HPDE6-E6E7 (cell line): ENCODE measurements at regions not wholly inside any gene's neighbourhood (a gene's known extent, or its start where the extent isn't known, plus 50 kb on each side); places are given as distances from the start of the nearest gene placed in this dataset.
"Not testable (repeated sequence)": the region's sequence is repeated elsewhere in the genome, so short reads cannot be mapped to it uniquely, and the experiment has no call there.

Experiments
- DNase-seq: peaks from one replicate; pipeline ENCODE4 v3.0.0; 2011; ENCODE audit warnings: missing footprints; ENCODE audit errors: extremely low spot score

- no peak for DNase-seq
Measured at GRCh38 chr2:7753777-7754176, 836.6 kb downstream of the RNF144A start.

- no peak for DNase-seq
Measured at GRCh38 chr2:7755879-7756278, 838.7 kb downstream of the RNF144A start.

GRCh38 chr2:7758073-7758759 is 841.0 kb downstream of the RNF144A start:
- no peak for DNase-seq

- no peak for DNase-seq
Measured at GRCh38 chr2:7759898-7760297, 842.7 kb downstream of the RNF144A start.

- DNase-seq, result not testable (repeated sequence)
Measured at GRCh38 chr2:7763418-7763817, 846.2 kb downstream of the RNF144A start.

- DNase-seq, result no peak
Measured at GRCh38 chr2:7765236-7765635, 848.0 kb downstream of the RNF144A start.

GRCh38 chr2:7766088-7766722 is 849.0 kb downstream of the RNF144A start:
- no peak for DNase-seq

- DNase-seq, result no peak
Measured at GRCh38 chr2:7766978-7767565, 849.9 kb downstream of the RNF144A start.

GRCh38 chr2:7767902-7768301 is 850.7 kb downstream of the RNF144A start:
- no peak for DNase-seq

- no peak for DNase-seq
Measured at GRCh38 chr2:7771781-7772180, 854.6 kb downstream of the RNF144A start.

- DNase-seq, result peak; percentile 22
Measured at GRCh38 chr2:7773362-7774360, 856.4 kb downstream of the RNF144A start.

GRCh38 chr2:7774481-7774880 is 857.3 kb downstream of the RNF144A start:
- DNase-seq, result no peak

- DNase-seq, result no peak
Measured at GRCh38 chr2:7777668-7778067, 860.5 kb downstream of the RNF144A start.

- DNase-seq, result no peak
Measured at GRCh38 chr2:7780321-7780720, 863.1 kb downstream of the RNF144A start.

- DNase-seq, result no peak
Measured at GRCh38 chr2:7785700-7786099, 868.5 kb downstream of the RNF144A start.

GRCh38 chr2:7788736-7789135 is 871.5 kb downstream of the RNF144A start:
- DNase-seq, result no peak

- DNase-seq, result no peak
Measured at GRCh38 chr2:7792031-7792651, 874.9 kb downstream of the RNF144A start.

GRCh38 chr2:7795778-7796563 is 878.8 kb downstream of the RNF144A start:
- DNase-seq, result no peak

- DNase-seq, result no peak
Measured at GRCh38 chr2:7800031-7800430, 881.8 kb upstream of the ID2 start.

GRCh38 chr2:7801212-7801611 is 880.6 kb upstream of the ID2 start:
- DNase-seq, result no peak

- no peak for DNase-seq
Measured at GRCh38 chr2:7803515-7803914, 878.3 kb upstream of the ID2 start.
